GM23338 (cell line): ENCODE measurements at regions not wholly inside any gene's neighbourhood (a gene's known extent, or its start where the extent isn't known, plus 50 kb on each side); places are given as distances from the start of the nearest gene placed in this dataset.
"Not testable (repeated sequence)": the region's sequence is repeated elsewhere in the genome, so short reads cannot be mapped to it uniquely, and the experiment has no call there.

Experiments
- ATAC-seq: fragments of 200-7000 bp; cut with Tn5 transposase; 3 replicates; pipeline ENCODE4 v1.9.1; 2020
- DNase-seq: peaks from one replicate; pipeline ENCODE4 v3.0.0-alpha.2; 2015; ENCODE audit warnings: low spot score
- H2AFZ ChIP-seq: fragments of 200-600 bp; sonication (generic); 2 replicates; pipeline ENCODE4 v1.8.0; 2016; ENCODE audit warnings: antibody characterized with exemption, mild to moderate bottlenecking, moderate library complexity
- H3F3A ChIP-seq: fragments of 200-600 bp; sonication (generic); replicated peaks from 2 replicates; pipeline ENCODE4 v1.8.0; 2017; ENCODE audit warnings: antibody characterized with exemption, mixed run types, low read depth
- H3K27ac ChIP-seq: fragments of 200-600 bp; sonication (generic); 2 replicates; pipeline ENCODE4 v1.6.1; 2016; ENCODE audit warnings: low read depth
- H3K27me3 ChIP-seq: fragments of 200-600 bp; sonication (generic); 2 replicates; pipeline ENCODE4 v1.8.0; 2016; ENCODE audit warnings: mild to moderate bottlenecking, mixed run types, moderate library complexity; ENCODE audit not compliant: insufficient read depth
- H3K36me3 ChIP-seq: fragments of 200-600 bp; sonication (generic); 2 replicates; pipeline ENCODE4 v1.8.0; 2016; ENCODE audit warnings: mild to moderate bottlenecking; ENCODE audit not compliant: insufficient read depth
- H3K4me1 ChIP-seq: fragments of 200-600 bp; sonication (generic); 2 replicates; pipeline ENCODE4 v1.8.0; 2016; ENCODE audit warnings: mild to moderate bottlenecking, moderate library complexity; ENCODE audit not compliant: insufficient read depth
- H3K4me2 ChIP-seq: fragments of 200-600 bp; sonication (generic); 2 replicates; pipeline ENCODE4 v1.7.1; 2017; ENCODE audit warnings: mixed run types
- H3K4me3 ChIP-seq: fragments of 200-600 bp; sonication (generic); 2 replicates; pipeline ENCODE4 v1.6.1; 2016; ENCODE audit warnings: mixed run types
- H3K79me2 ChIP-seq: fragments of 200-600 bp; sonication (generic); replicated peaks from 2 replicates; pipeline ENCODE4 v1.8.0; 2017; ENCODE audit warnings: mild to moderate bottlenecking; ENCODE audit not compliant: insufficient read depth
- H3K9me2 ChIP-seq: fragments of 200-600 bp; sonication (generic); 2 replicates; pipeline ENCODE4 v1.8.0; 2017; ENCODE audit not compliant: insufficient read depth
- H4K20me1 ChIP-seq: fragments of 200-600 bp; sonication (generic); replicated peaks from 2 replicates; pipeline ENCODE4 v1.8.0; 2017; ENCODE audit warnings: mild to moderate bottlenecking; ENCODE audit not compliant: insufficient read depth
- H3K27ac Mint-ChIP-seq: 2 replicates; pipeline ENCODE4 v1.8.0; 2020; ENCODE audit warnings: inconsistent platforms, mild to moderate bottlenecking, moderate library complexity, mixed read lengths
- H3K27me3 Mint-ChIP-seq: 3 replicates; pipeline ENCODE4 v1.8.0; 2022; ENCODE audit warnings: low read depth, mild to moderate bottlenecking, moderate library complexity, mixed read lengths, inconsistent platforms; ENCODE audit not compliant: insufficient read depth, poor library complexity
- H3K36me3 Mint-ChIP-seq: 3 replicates; pipeline ENCODE4 v1.8.0; 2021; ENCODE audit warnings: low read depth, mild to moderate bottlenecking, inconsistent platforms, moderate library complexity, mixed read lengths
- H3K4me1 Mint-ChIP-seq: 3 replicates; pipeline ENCODE4 v1.8.0; 2020; ENCODE audit warnings: mild to moderate bottlenecking, inconsistent platforms, mixed read lengths
- H3K4me3 Mint-ChIP-seq: 3 replicates; pipeline ENCODE4 v1.8.0; 2021; ENCODE audit warnings: moderate library complexity, mild to moderate bottlenecking, inconsistent platforms, mixed read lengths
- H3K9me3 Mint-ChIP-seq: 3 replicates; pipeline ENCODE4 v1.8.0; 2020; ENCODE audit warnings: moderate library complexity, mild to moderate bottlenecking, inconsistent platforms, mixed read lengths
- EZH2phosphoT487 ChIP-seq: fragments of 200-600 bp; sonication (generic); IDR thresholded peaks from one replicate; pipeline ENCODE4 v1.8.1; 2018; ENCODE audit warnings: antibody characterized with exemption; ENCODE audit not compliant: unreplicated experiment
- JUNB ChIP-seq: IDR thresholded peaks from one replicate; pipeline ENCODE4 v1.6.1; 2016; ENCODE audit warnings: antibody characterized with exemption; ENCODE audit not compliant: unreplicated experiment
- NANOG ChIP-seq: IDR thresholded peaks from 2 replicates; pipeline ENCODE4 v1.6.1; 2016; ENCODE audit warnings: antibody characterized with exemption, borderline replicate concordance
- POLR2AphosphoS5 ChIP-seq: IDR thresholded peaks from 2 replicates; pipeline ENCODE4 v1.6.1; 2016; ENCODE audit warnings: antibody characterized with exemption, low read depth
- STAT1 ChIP-seq: IDR thresholded peaks from one replicate; pipeline ENCODE4 v1.6.1; 2016; ENCODE audit warnings: antibody characterized with exemption; ENCODE audit not compliant: unreplicated experiment
- ZNF114 ChIP-seq: fragments of 250-450 bp; sonication (Bioruptor Pico); IDR thresholded peaks from 2 replicates; pipeline ENCODE4 v1.5.0; 2020; ENCODE audit warnings: mild to moderate bottlenecking, moderate library complexity
- ZNF331 ChIP-seq: fragments of 250-450 bp; sonication (Bioruptor Pico); IDR thresholded peaks from 2 replicates; pipeline ENCODE4 v1.5.0; 2020; ENCODE audit warnings: low read depth, mild to moderate bottlenecking, moderate library complexity
- TF ChIP-seq, protein P1 (sequence below): IDR thresholded peaks from 2 replicates; pipeline ENCODE4 v1.6.1; 2016; ENCODE audit warnings: antibody characterized with exemption
- TF ChIP-seq, protein P2 (sequence below): fragments of 250-450 bp; sonication (Bioruptor Pico); IDR thresholded peaks from 2 replicates; pipeline ENCODE4 v1.5.0; 2020; ENCODE audit warnings: mild to moderate bottlenecking, moderate library complexity
- TF ChIP-seq, protein P3 (sequence below): IDR thresholded peaks from one replicate; pipeline ENCODE4 v1.6.1; 2018; ENCODE audit warnings: antibody characterized with exemption; ENCODE audit not compliant: unreplicated experiment
- TF ChIP-seq, protein P4 (sequence below), 2 experiments: fragments of 200-600 bp in 1 of 2; sonication (generic) in 1 of 2; conservative IDR thresholded peaks; 2 replicates each; pipeline versions ENCODE4 v1.5.1 to v1.6.1; 2016 to 2017; ENCODE audit warnings: antibody characterized with exemption in 2 of 2, low read depth in 2 of 2, mild to moderate bottlenecking in 2 of 2, moderate library complexity in 1 of 2

DNA sequence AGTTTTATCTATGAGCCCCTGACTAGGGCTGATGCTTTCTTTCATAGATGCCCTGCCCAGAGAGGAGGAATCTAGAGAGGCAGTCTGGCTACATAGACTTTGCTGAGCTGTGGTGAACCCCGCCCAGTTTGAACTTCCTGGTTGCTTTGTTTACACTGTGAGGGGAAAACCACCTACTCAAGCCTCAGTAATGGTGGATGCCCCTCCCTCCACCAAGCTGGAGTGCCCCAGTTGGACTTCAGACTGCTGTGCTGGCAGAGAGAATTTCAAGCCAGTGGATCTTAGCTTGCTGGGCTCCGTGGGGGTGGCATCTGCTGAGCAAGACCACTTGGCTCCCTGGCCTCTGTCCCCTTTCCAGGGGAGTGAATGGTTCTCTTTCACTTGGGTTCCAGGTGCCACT lies 792.3 kb upstream of the MANEA start:
- H3K9me2 ChIP-seq, H4K20me1 ChIP-seq, H3K9me3 Mint-ChIP-seq, H3K4me3 Mint-ChIP-seq, H3K4me2 ChIP-seq, H3K4me3 ChIP-seq, H3K27me3 Mint-ChIP-seq, H3F3A ChIP-seq, H3K79me2 ChIP-seq, H3K36me3 ChIP-seq, H3K27me3 ChIP-seq, H3K4me1 Mint-ChIP-seq, H3K4me1 ChIP-seq, ATAC-seq, H3K27ac ChIP-seq, H3K36me3 Mint-ChIP-seq, H3K27ac Mint-ChIP-seq: not testable (repeated sequence)
- DNase-seq, result peak; percentile 5
- peak overlapping the region; percentile 88; the same call in 1 of the 2 replicates for H2AFZ ChIP-seq

DNA sequence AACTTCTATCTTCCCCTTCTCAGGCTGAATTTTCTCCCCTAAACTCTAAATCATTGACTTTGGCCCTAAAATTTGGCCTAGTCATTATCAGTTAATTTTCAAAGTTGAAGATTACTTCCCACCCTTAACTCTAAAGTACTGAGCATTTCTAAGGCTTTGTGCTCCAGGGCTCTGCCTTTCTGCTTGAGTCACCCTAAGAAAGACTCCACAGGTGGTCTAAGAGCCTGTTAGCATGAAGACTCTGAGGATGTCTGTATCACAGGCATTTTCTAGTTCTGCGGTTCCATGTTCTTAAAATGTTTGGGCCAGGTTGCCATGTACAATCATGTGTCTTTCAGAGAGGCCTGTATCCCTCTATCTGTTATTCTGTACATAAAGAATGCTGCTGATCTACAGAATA lies 808.1 kb upstream of the MANEA start:
- no peaks in the 10 kb centered on the region for H3K9me2 ChIP-seq
- Mint-ChIP-seq H3K27me3 (no peaks in the 10 kb centered on the region), H3K4me1 (peaks cover 9% of the 10 kb centered on the region; the same call in 2 of the 3 replicates), H3K4me3 (no peak overlapping the region), H3K9me3 (no peaks in the 10 kb centered on the region), H3K36me3 (no peaks in the 10 kb centered on the region), H3K27ac (peak overlapping the region; percentile 76; the same call in 1 of the 2 replicates)
- DNase-seq, result peak; percentile 62
- H3K4me3 ChIP-seq, result no peak overlapping the region
- H3F3A ChIP-seq, result no peaks in the 10 kb centered on the region
- H3K79me2 ChIP-seq, result no peaks in the 10 kb centered on the region
- H3K27ac ChIP-seq, result no peak overlapping the region
- H3K27me3 ChIP-seq, result no peaks in the 10 kb centered on the region
- no peak overlapping the region for H2AFZ ChIP-seq
- H3K36me3 ChIP-seq, result no peaks in the 10 kb centered on the region
- H3K4me2 ChIP-seq, result no peak overlapping the region
- no peaks in the 10 kb centered on the region for H4K20me1 ChIP-seq
- H3K4me1 ChIP-seq, result no peaks in the 10 kb centered on the region
- ATAC-seq, result peak; percentile 85
- TF ChIP-seq STAT1, result no peak
- TF ChIP-seq JUNB, result no peak
- TF ChIP-seq, protein P1, sequence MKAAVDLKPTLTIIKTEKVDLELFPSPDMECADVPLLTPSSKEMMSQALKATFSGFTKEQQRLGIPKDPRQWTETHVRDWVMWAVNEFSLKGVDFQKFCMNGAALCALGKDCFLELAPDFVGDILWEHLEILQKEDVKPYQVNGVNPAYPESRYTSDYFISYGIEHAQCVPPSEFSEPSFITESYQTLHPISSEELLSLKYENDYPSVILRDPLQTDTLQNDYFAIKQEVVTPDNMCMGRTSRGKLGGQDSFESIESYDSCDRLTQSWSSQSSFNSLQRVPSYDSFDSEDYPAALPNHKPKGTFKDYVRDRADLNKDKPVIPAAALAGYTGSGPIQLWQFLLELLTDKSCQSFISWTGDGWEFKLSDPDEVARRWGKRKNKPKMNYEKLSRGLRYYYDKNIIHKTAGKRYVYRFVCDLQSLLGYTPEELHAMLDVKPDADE, result no peak
- TF ChIP-seq ZNF331 (CRISPR knock-in tag), result no peak
- TF ChIP-seq ZNF114 (CRISPR knock-in tag), result no peak
- TF ChIP-seq POLR2AphosphoS5, result no peak
- TF ChIP-seq, protein P2, sequence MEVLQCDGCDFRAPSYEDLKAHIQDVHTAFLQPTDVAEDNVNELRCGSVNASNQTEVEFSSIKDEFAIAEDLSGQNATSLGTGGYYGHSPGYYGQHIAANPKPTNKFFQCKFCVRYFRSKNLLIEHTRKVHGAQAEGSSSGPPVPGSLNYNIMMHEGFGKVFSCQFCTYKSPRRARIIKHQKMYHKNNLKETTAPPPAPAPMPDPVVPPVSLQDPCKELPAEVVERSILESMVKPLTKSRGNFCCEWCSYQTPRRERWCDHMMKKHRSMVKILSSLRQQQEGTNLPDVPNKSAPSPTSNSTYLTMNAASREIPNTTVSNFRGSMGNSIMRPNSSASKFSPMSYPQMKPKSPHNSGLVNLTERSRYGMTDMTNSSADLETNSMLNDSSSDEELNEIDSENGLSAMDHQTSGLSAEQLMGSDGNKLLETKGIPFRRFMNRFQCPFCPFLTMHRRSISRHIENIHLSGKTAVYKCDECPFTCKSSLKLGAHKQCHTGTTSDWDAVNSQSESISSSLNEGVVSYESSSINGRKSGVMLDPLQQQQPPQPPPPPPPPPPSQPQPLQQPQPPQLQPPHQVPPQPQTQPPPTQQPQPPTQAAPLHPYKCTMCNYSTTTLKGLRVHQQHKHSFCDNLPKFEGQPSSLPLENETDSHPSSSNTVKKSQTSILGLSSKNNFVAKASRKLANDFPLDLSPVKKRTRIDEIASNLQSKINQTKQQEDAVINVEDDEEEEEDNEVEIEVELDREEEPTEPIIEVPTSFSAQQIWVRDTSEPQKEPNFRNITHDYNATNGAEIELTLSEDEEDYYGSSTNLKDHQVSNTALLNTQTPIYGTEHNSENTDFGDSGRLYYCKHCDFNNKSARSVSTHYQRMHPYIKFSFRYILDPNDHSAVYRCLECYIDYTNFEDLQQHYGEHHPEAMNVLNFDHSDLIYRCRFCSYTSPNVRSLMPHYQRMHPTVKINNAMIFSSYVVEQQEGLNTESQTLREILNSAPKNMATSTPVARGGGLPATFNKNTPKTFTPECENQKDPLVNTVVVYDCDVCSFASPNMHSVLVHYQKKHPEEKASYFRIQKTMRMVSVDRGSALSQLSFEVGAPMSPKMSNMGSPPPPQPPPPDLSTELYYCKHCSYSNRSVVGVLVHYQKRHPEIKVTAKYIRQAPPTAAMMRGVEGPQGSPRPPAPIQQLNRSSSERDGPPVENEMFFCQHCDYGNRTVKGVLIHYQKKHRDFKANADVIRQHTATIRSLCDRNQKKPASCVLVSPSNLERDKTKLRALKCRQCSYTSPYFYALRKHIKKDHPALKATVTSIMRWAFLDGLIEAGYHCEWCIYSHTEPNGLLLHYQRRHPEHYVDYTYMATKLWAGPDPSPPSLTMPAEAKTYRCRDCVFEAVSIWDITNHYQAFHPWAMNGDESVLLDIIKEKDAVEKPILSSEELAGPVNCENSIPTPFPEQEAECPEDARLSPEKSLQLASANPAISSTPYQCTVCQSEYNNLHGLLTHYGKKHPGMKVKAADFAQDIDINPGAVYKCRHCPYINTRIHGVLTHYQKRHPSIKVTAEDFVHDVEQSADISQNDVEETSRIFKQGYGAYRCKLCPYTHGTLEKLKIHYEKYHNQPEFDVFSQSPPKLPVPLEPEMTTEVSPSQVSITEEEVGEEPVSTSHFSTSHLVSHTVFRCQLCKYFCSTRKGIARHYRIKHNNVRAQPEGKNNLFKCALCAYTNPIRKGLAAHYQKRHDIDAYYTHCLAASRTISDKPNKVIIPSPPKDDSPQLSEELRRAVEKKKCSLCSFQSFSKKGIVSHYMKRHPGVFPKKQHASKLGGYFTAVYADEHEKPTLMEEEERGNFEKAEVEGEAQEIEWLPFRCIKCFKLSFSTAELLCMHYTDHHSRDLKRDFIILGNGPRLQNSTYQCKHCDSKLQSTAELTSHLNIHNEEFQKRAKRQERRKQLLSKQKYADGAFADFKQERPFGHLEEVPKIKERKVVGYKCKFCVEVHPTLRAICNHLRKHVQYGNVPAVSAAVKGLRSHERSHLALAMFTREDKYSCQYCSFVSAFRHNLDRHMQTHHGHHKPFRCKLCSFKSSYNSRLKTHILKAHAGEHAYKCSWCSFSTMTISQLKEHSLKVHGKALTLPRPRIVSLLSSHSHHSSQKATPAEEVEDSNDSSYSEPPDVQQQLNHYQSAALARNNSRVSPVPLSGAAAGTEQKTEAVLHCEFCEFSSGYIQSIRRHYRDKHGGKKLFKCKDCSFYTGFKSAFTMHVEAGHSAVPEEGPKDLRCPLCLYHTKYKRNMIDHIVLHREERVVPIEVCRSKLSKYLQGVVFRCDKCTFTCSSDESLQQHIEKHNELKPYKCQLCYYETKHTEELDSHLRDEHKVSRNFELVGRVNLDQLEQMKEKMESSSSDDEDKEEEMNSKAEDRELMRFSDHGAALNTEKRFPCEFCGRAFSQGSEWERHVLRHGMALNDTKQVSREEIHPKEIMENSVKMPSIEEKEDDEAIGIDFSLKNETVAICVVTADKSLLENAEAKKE, result no peak; the same call in 1 of the 2 replicates
- TF ChIP-seq NANOG, result no peak
- TF ChIP-seq EZH2phosphoT487, result no peak
- TF ChIP-seq, protein P3, sequence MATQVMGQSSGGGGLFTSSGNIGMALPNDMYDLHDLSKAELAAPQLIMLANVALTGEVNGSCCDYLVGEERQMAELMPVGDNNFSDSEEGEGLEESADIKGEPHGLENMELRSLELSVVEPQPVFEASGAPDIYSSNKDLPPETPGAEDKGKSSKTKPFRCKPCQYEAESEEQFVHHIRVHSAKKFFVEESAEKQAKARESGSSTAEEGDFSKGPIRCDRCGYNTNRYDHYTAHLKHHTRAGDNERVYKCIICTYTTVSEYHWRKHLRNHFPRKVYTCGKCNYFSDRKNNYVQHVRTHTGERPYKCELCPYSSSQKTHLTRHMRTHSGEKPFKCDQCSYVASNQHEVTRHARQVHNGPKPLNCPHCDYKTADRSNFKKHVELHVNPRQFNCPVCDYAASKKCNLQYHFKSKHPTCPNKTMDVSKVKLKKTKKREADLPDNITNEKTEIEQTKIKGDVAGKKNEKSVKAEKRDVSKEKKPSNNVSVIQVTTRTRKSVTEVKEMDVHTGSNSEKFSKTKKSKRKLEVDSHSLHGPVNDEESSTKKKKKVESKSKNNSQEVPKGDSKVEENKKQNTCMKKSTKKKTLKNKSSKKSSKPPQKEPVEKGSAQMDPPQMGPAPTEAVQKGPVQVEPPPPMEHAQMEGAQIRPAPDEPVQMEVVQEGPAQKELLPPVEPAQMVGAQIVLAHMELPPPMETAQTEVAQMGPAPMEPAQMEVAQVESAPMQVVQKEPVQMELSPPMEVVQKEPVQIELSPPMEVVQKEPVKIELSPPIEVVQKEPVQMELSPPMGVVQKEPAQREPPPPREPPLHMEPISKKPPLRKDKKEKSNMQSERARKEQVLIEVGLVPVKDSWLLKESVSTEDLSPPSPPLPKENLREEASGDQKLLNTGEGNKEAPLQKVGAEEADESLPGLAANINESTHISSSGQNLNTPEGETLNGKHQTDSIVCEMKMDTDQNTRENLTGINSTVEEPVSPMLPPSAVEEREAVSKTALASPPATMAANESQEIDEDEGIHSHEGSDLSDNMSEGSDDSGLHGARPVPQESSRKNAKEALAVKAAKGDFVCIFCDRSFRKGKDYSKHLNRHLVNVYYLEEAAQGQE, result no peak
- TF ChIP-seq, protein P4, sequence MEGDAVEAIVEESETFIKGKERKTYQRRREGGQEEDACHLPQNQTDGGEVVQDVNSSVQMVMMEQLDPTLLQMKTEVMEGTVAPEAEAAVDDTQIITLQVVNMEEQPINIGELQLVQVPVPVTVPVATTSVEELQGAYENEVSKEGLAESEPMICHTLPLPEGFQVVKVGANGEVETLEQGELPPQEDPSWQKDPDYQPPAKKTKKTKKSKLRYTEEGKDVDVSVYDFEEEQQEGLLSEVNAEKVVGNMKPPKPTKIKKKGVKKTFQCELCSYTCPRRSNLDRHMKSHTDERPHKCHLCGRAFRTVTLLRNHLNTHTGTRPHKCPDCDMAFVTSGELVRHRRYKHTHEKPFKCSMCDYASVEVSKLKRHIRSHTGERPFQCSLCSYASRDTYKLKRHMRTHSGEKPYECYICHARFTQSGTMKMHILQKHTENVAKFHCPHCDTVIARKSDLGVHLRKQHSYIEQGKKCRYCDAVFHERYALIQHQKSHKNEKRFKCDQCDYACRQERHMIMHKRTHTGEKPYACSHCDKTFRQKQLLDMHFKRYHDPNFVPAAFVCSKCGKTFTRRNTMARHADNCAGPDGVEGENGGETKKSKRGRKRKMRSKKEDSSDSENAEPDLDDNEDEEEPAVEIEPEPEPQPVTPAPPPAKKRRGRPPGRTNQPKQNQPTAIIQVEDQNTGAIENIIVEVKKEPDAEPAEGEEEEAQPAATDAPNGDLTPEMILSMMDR (conservative IDR thresholded peaks at IDR 0.05; ENCODE audit: low read depth in 2 of 2), result no peak
